ENCODE measurements at regions not wholly inside any gene's neighbourhood (a gene's known extent, or its start where the extent isn't known, plus 50 kb on each side); places are given as distances from the start of the nearest gene placed in this dataset.

GRCh38 chr9:134970719-134971118 lies 53.0 kb upstream of the FCN1 start:
- Mint-ChIP-seq H3K27ac (no peak overlapping the region), H3K9me3 (no peaks in the 10 kb centered on the region), H3K27me3 (ENCODE audit: low read depth) (peaks cover 61% of the 10 kb centered on the region), H3K36me3 (no peaks in the 10 kb centered on the region), H3K4me1 (peaks cover 11% of the 10 kb centered on the region), H3K4me3 (no peak overlapping the region)
- no peak for TF ChIP-seq CTCF (IDR thresholded peaks at IDR 0.05; ENCODE audit: unreplicated experiment)
- DNase-seq (ENCODE audit: low spot score in 2 of 2, unreplicated experiment in 2 of 2) = no peak

- TF ChIP-seq CTCF (IDR thresholded peaks at IDR 0.05; ENCODE audit: unreplicated experiment) = no peak
- peaks cover 11% of the 10 kb centered on the region for H3K4me1 Mint-ChIP-seq
- H3K4me3 Mint-ChIP-seq = no peak overlapping the region
- no peaks in the 10 kb centered on the region for H3K36me3 Mint-ChIP-seq
- H3K27me3 Mint-ChIP-seq (ENCODE audit: low read depth) = peaks cover 64% of the 10 kb centered on the region
- H3K9me3 Mint-ChIP-seq = no peaks in the 10 kb centered on the region
- no peak for DNase-seq (ENCODE audit: low spot score in 2 of 2, unreplicated experiment in 2 of 2)
- no peak overlapping the region for H3K27ac Mint-ChIP-seq
These were observed 53.5 kb upstream of the FCN1 start for GRCh38 chr9:134971196-134971595.

- peak in 1 of 2 experiments; percentile 1 for DNase-seq (ENCODE audit: low spot score in 2 of 2, unreplicated experiment in 2 of 2)
- Mint-ChIP-seq H3K4me3 (no peak overlapping the region), H3K4me1 (peaks cover 11% of the 10 kb centered on the region), H3K36me3 (no peaks in the 10 kb centered on the region), H3K27me3 (ENCODE audit: low read depth) (peaks cover 67% of the 10 kb centered on the region), H3K9me3 (no peaks in the 10 kb centered on the region), H3K27ac (no peak overlapping the region)
- no peak for TF ChIP-seq CTCF (IDR thresholded peaks at IDR 0.05; ENCODE audit: unreplicated experiment)
These were observed 54.0 kb upstream of the FCN1 start for GRCh38 chr9:134971696-134972095.

GRCh38 chr9:134972140-134972539 lies 54.4 kb upstream of the FCN1 start:
- DNase-seq (ENCODE audit: low spot score in 2 of 2, unreplicated experiment in 2 of 2) = peak in 1 of 2 experiments; percentile 4
- no peak for TF ChIP-seq CTCF (IDR thresholded peaks at IDR 0.05; ENCODE audit: unreplicated experiment)
- H3K27ac Mint-ChIP-seq = no peak overlapping the region
- no peaks in the 10 kb centered on the region for H3K36me3 Mint-ChIP-seq
- no peak overlapping the region for H3K4me3 Mint-ChIP-seq
- no peaks in the 10 kb centered on the region for H3K9me3 Mint-ChIP-seq
- H3K27me3 Mint-ChIP-seq (ENCODE audit: low read depth) = peaks cover 69% of the 10 kb centered on the region
- H3K4me1 Mint-ChIP-seq = peaks cover 11% of the 10 kb centered on the region

GRCh38 chr9:134975253-134975652 lies 57.5 kb upstream of the FCN1 start:
- no peak for TF ChIP-seq CTCF (IDR thresholded peaks at IDR 0.05; ENCODE audit: unreplicated experiment)
- no peak for DNase-seq (ENCODE audit: low spot score in 2 of 2, unreplicated experiment in 2 of 2)
- no peak overlapping the region for H3K4me3 Mint-ChIP-seq
- H3K9me3 Mint-ChIP-seq = no peaks in the 10 kb centered on the region
- H3K27ac Mint-ChIP-seq = no peak overlapping the region
- no peaks in the 10 kb centered on the region for H3K4me1 Mint-ChIP-seq
- H3K27me3 Mint-ChIP-seq (ENCODE audit: low read depth) = peaks cover 70% of the 10 kb centered on the region
- H3K36me3 Mint-ChIP-seq = no peaks in the 10 kb centered on the region

GRCh38 chr9:134976403-134976802 lies 58.7 kb upstream of the FCN1 start:
- no peak for DNase-seq (ENCODE audit: low spot score in 2 of 2, unreplicated experiment in 2 of 2)
- H3K27me3 Mint-ChIP-seq (ENCODE audit: low read depth) = peaks cover 70% of the 10 kb centered on the region
- no peak overlapping the region for H3K27ac Mint-ChIP-seq

More at GRCh38 chr9:134976403-134976802, 58.7 kb upstream of the FCN1 start:
- H3K9me3 Mint-ChIP-seq = no peaks in the 10 kb centered on the region
- no peak overlapping the region for H3K4me3 Mint-ChIP-seq
- TF ChIP-seq CTCF (IDR thresholded peaks at IDR 0.05; ENCODE audit: unreplicated experiment) = no peak
- H3K4me1 Mint-ChIP-seq = no peaks in the 10 kb centered on the region
- no peaks in the 10 kb centered on the region for H3K36me3 Mint-ChIP-seq

All from mesothelial cell of epicardium (in vitro differentiated cells).